RWPE2 (cell line): ENCODE measurements at regions not wholly inside any gene's neighbourhood (a gene's known extent, or its start where the extent isn't known, plus 50 kb on each side); places are given as distances from the start of the nearest gene placed in this dataset.
"Not testable (repeated sequence)": the region's sequence is repeated elsewhere in the genome, so short reads cannot be mapped to it uniquely, and the experiment has no call there.

Experiments
- ATAC-seq: fragments of 200-7000 bp; cut with Tn5 transposase; 3 replicates; pipeline ENCODE4 v1.9.1; 2021; ENCODE audit warnings: low read depth
- DNase-seq: peaks from one replicate; pipeline ENCODE4 v3.0.0-alpha.2; 2020; ENCODE audit warnings: low spot score
- H3K27ac ChIP-seq: fragments of 450-650 bp; 2 replicates; pipeline ENCODE4 v1.5.1; 2017; ENCODE audit warnings: mild to moderate bottlenecking; ENCODE audit not compliant: poor library complexity, severe bottlenecking
- H3K27me3 ChIP-seq: fragments of 250-450 bp; sonication (Bioruptor Pico); 2 replicates; pipeline ENCODE4 v1.5.1; 2021; ENCODE audit warnings: mild to moderate bottlenecking, moderate library complexity; ENCODE audit not compliant: insufficient read depth, poor library complexity, severe bottlenecking
- H3K36me3 ChIP-seq: fragments of 250-450 bp; sonication (Bioruptor Pico); 2 replicates; pipeline ENCODE4 v1.5.1; 2020; ENCODE audit warnings: low read depth, mild to moderate bottlenecking, moderate library complexity
- H3K4me1 ChIP-seq: fragments of 250-450 bp; sonication (Bioruptor Pico); 2 replicates; pipeline ENCODE4 v1.5.1; 2021; ENCODE audit warnings: mild to moderate bottlenecking, moderate library complexity; ENCODE audit not compliant: insufficient read depth, poor library complexity, severe bottlenecking
- H3K4me3 ChIP-seq: fragments of 250-450 bp; sonication (Bioruptor Pico); 2 replicates; pipeline ENCODE4 v1.5.1; 2021; ENCODE audit warnings: mild to moderate bottlenecking, moderate library complexity; ENCODE audit not compliant: severe bottlenecking
- H3K9me3 ChIP-seq: fragments of 250-450 bp; sonication (Bioruptor Pico); 2 replicates; pipeline ENCODE4 v1.5.1; 2021; ENCODE audit warnings: mild to moderate bottlenecking, moderate library complexity; ENCODE audit not compliant: severe bottlenecking
- TF ChIP-seq, protein P1 (sequence below): fragments of 450-650 bp; IDR thresholded peaks from one replicate; pipeline ENCODE4 v1.5.1; 2017; ENCODE audit warnings: mild to moderate bottlenecking, moderate library complexity; ENCODE audit not compliant: poor library complexity, severe bottlenecking

DNA sequence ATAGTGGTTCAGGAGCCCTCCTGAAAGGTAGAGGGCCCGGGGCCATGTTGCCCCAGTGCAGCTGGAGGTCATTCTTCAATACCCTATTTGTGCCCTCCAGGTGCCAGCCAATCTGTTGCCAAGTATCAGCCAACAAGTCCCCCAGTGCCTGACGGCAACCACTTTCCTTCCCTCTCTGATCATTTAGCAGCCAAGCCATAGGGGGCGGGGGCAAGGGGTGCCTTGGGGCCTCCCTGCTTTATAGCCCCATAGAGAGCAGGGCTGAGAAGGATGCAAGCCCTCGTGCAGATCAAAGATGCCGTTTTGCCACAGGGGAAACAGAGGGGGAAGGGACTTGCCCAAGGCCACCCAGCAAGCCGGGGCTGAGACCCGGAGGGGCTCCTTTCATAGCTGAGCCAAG is 149.0 kb upstream of the CHST15 start:
- Histone ChIP-seq H3K27me3 (no peaks in the 10 kb centered on the region), H3K27ac (no peak overlapping the region), H3K36me3 (no peaks in the 10 kb centered on the region), H3K4me3 (no peak overlapping the region), H3K4me1 (peaks cover 4% of the 10 kb centered on the region), H3K9me3 (no peaks in the 10 kb centered on the region)
- ATAC-seq (no peak), DNase-seq (no peak)
- TF ChIP-seq, protein P1, sequence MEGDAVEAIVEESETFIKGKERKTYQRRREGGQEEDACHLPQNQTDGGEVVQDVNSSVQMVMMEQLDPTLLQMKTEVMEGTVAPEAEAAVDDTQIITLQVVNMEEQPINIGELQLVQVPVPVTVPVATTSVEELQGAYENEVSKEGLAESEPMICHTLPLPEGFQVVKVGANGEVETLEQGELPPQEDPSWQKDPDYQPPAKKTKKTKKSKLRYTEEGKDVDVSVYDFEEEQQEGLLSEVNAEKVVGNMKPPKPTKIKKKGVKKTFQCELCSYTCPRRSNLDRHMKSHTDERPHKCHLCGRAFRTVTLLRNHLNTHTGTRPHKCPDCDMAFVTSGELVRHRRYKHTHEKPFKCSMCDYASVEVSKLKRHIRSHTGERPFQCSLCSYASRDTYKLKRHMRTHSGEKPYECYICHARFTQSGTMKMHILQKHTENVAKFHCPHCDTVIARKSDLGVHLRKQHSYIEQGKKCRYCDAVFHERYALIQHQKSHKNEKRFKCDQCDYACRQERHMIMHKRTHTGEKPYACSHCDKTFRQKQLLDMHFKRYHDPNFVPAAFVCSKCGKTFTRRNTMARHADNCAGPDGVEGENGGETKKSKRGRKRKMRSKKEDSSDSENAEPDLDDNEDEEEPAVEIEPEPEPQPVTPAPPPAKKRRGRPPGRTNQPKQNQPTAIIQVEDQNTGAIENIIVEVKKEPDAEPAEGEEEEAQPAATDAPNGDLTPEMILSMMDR, result no peak

DNA sequence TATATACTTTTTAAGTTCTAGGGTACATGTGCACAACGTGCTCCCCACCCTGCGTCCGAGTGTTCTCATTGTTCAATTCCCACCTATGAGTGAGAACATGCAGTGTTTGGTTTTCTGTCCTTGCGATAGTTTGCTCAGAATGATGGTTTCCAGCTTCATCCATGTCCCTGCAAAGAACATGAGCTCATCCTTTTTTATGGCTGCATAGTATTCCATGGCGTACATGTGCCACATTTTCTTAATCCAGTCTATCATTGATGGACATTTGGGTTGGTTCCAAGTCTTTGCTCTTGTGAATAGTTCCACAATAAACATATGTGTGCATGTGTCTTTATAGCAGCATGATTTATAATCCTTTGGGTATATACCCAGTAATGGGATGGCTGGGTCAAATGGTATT is 148.1 kb upstream of the CHST15 start:
- not testable (repeated sequence) for H3K4me3 ChIP-seq, H3K27me3 ChIP-seq, H3K36me3 ChIP-seq, DNase-seq, H3K4me1 ChIP-seq, H3K27ac ChIP-seq, ATAC-seq, H3K9me3 ChIP-seq

DNA sequence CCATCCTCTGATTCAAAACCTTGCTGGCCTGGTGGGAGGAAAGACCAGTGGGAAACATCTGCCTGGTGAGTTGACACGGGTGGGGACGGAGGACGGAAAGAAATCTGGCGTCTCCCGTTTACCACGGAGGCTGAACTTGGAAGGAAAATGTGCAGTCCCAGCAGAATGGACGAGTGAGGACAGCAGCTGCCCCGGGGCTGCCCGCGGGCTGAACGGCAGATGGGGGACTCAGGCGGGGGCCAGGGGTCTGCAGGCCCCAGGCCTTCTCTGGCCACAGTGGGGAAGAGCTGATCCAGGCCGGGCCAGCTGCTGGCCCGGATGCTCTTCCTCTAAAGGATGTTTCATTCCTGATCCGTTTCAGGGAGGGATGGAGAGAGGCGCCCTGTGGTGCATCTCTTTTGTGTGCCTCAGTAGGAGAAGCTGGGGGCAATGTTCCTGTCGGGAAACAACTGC is 147.5 kb upstream of the CHST15 start:
- Histone ChIP-seq H3K4me1 (peaks cover 4% of the 10 kb centered on the region), H3K4me3 (no peak overlapping the region), H3K36me3 (no peaks in the 10 kb centered on the region), H3K27me3 (no peaks in the 10 kb centered on the region), H3K27ac (no peak overlapping the region), H3K9me3 (no peaks in the 10 kb centered on the region)
- TF ChIP-seq, protein P1, result no peak
- ATAC-seq (no peak), DNase-seq (no peak)

DNA sequence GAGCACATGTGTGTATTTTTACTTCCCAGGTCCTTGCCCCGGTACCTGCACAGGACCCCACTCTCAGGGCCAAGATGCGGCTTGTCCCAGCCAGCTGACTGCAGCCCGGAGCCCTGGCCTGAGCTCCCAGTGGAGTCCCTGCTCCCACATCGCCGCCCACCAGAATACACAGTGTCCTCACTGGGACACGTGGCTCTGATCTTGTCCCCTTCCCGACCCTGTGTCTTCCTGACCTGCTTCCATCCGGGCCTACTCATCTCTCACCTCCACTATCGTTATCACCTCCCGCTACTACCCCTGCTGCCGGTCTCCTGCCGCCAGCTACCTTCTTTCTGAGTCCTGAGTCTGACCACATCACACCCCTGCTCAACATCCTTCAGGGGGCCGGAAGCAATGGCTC is 146.3 kb upstream of the CHST15 start:
- no peaks in the 10 kb centered on the region for H3K36me3 ChIP-seq
- H3K4me1 ChIP-seq, result peaks cover 4% of the 10 kb centered on the region
- H3K27ac ChIP-seq, result no peak overlapping the region
- no peak overlapping the region for H3K4me3 ChIP-seq
- no peaks in the 10 kb centered on the region for H3K27me3 ChIP-seq
- TF ChIP-seq, protein P1, result no peak
- DNase-seq (no peak), ATAC-seq (no peak)
- H3K9me3 ChIP-seq, result no peaks in the 10 kb centered on the region

DNA sequence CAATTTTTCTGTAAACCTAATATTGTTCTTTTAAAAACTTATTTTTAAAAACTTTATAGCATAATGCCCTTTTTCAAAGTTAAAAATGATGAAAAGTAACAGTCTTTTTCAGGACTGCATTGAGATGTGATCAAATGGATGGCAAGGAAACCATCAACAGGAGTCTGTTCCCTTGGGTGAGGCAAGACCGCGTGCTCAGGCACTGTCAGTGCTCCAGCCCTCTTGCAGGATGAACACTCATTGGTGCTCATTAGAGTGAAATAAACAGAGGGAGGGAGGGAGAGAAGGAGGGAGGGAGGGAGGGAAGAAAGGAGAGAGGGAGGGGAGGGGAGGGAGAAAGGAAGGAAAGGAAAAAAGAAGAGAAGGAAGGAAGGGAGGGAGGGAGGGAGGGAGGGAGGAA is 145.7 kb upstream of the CHST15 start:
- no peaks in the 10 kb centered on the region for H3K9me3 ChIP-seq
- peaks cover 4% of the 10 kb centered on the region for H3K4me1 ChIP-seq
- ATAC-seq (no peak), DNase-seq (no peak)
- no peaks in the 10 kb centered on the region for H3K27me3 ChIP-seq
- TF ChIP-seq, protein P1, result no peak
- no peak overlapping the region for H3K4me3 ChIP-seq
- no peaks in the 10 kb centered on the region for H3K36me3 ChIP-seq
- no peak overlapping the region for H3K27ac ChIP-seq
